GM23338 (cell line): ENCODE measurements at regions not wholly inside any gene's neighbourhood (a gene's known extent, or its start where the extent isn't known, plus 50 kb on each side); places are given as distances from the start of the nearest gene placed in this dataset.

Source experiments
- ATAC-seq: fragments of 200-7000 bp; cut with Tn5 transposase; 3 replicates; pipeline ENCODE4 v1.9.1; 2020
- DNase-seq: peaks from one replicate; pipeline ENCODE4 v3.0.0-alpha.2; 2015; ENCODE audit warnings: low spot score
- H2AFZ ChIP-seq: fragments of 200-600 bp; sonication (generic); 2 replicates; pipeline ENCODE4 v1.8.0; 2016; ENCODE audit warnings: antibody characterized with exemption, mild to moderate bottlenecking, moderate library complexity
- H3F3A ChIP-seq: fragments of 200-600 bp; sonication (generic); replicated peaks from 2 replicates; pipeline ENCODE4 v1.8.0; 2017; ENCODE audit warnings: antibody characterized with exemption, mixed run types, low read depth
- H3K27ac ChIP-seq: fragments of 200-600 bp; sonication (generic); 2 replicates; pipeline ENCODE4 v1.6.1; 2016; ENCODE audit warnings: low read depth
- H3K27me3 ChIP-seq: fragments of 200-600 bp; sonication (generic); 2 replicates; pipeline ENCODE4 v1.8.0; 2016; ENCODE audit warnings: mild to moderate bottlenecking, mixed run types, moderate library complexity; ENCODE audit not compliant: insufficient read depth
- H3K36me3 ChIP-seq: fragments of 200-600 bp; sonication (generic); 2 replicates; pipeline ENCODE4 v1.8.0; 2016; ENCODE audit warnings: mild to moderate bottlenecking; ENCODE audit not compliant: insufficient read depth
- H3K4me1 ChIP-seq: fragments of 200-600 bp; sonication (generic); 2 replicates; pipeline ENCODE4 v1.8.0; 2016; ENCODE audit warnings: mild to moderate bottlenecking, moderate library complexity; ENCODE audit not compliant: insufficient read depth
- H3K4me2 ChIP-seq: fragments of 200-600 bp; sonication (generic); 2 replicates; pipeline ENCODE4 v1.7.1; 2017; ENCODE audit warnings: mixed run types
- H3K4me3 ChIP-seq: fragments of 200-600 bp; sonication (generic); 2 replicates; pipeline ENCODE4 v1.6.1; 2016; ENCODE audit warnings: mixed run types
- H3K79me2 ChIP-seq: fragments of 200-600 bp; sonication (generic); replicated peaks from 2 replicates; pipeline ENCODE4 v1.8.0; 2017; ENCODE audit warnings: mild to moderate bottlenecking; ENCODE audit not compliant: insufficient read depth
- H3K9me2 ChIP-seq: fragments of 200-600 bp; sonication (generic); 2 replicates; pipeline ENCODE4 v1.8.0; 2017; ENCODE audit not compliant: insufficient read depth
- H4K20me1 ChIP-seq: fragments of 200-600 bp; sonication (generic); replicated peaks from 2 replicates; pipeline ENCODE4 v1.8.0; 2017; ENCODE audit warnings: mild to moderate bottlenecking; ENCODE audit not compliant: insufficient read depth
- H3K27ac Mint-ChIP-seq: 2 replicates; pipeline ENCODE4 v1.8.0; 2020; ENCODE audit warnings: inconsistent platforms, mild to moderate bottlenecking, moderate library complexity, mixed read lengths
- H3K27me3 Mint-ChIP-seq: 3 replicates; pipeline ENCODE4 v1.8.0; 2022; ENCODE audit warnings: low read depth, mild to moderate bottlenecking, moderate library complexity, mixed read lengths, inconsistent platforms; ENCODE audit not compliant: insufficient read depth, poor library complexity
- H3K36me3 Mint-ChIP-seq: 3 replicates; pipeline ENCODE4 v1.8.0; 2021; ENCODE audit warnings: low read depth, mild to moderate bottlenecking, inconsistent platforms, moderate library complexity, mixed read lengths
- H3K4me1 Mint-ChIP-seq: 3 replicates; pipeline ENCODE4 v1.8.0; 2020; ENCODE audit warnings: mild to moderate bottlenecking, inconsistent platforms, mixed read lengths
- H3K4me3 Mint-ChIP-seq: 3 replicates; pipeline ENCODE4 v1.8.0; 2021; ENCODE audit warnings: moderate library complexity, mild to moderate bottlenecking, inconsistent platforms, mixed read lengths
- H3K9me3 Mint-ChIP-seq: 3 replicates; pipeline ENCODE4 v1.8.0; 2020; ENCODE audit warnings: moderate library complexity, mild to moderate bottlenecking, inconsistent platforms, mixed read lengths
- CREB1 ChIP-seq: fragments of 250-450 bp; sonication (Bioruptor Pico); IDR thresholded peaks from 2 replicates; pipeline ENCODE4 v1.5.0; 2020; ENCODE audit warnings: low read depth, mild to moderate bottlenecking, moderate library complexity
- CTCF ChIP-seq, 2 experiments: fragments of 200-600 bp in 1 of 2; sonication (generic) in 1 of 2; conservative IDR thresholded peaks; 2 replicates each; pipeline versions ENCODE4 v1.5.1 to v1.6.1; 2016 to 2017; ENCODE audit warnings: antibody characterized with exemption in 2 of 2, low read depth in 2 of 2, mild to moderate bottlenecking in 2 of 2, moderate library complexity in 1 of 2
- ETS1 ChIP-seq: IDR thresholded peaks from 2 replicates; pipeline ENCODE4 v1.6.1; 2016; ENCODE audit warnings: antibody characterized with exemption
- EZH2 ChIP-seq: fragments of 200-600 bp; sonication (generic); IDR thresholded peaks from one replicate; pipeline ENCODE4 v1.8.0; 2017; ENCODE audit warnings: antibody characterized with exemption, mild to moderate bottlenecking, low read depth; ENCODE audit not compliant: unreplicated experiment
- EZH2phosphoT487 ChIP-seq: fragments of 200-600 bp; sonication (generic); IDR thresholded peaks from one replicate; pipeline ENCODE4 v1.8.1; 2018; ENCODE audit warnings: antibody characterized with exemption; ENCODE audit not compliant: unreplicated experiment
- JUNB ChIP-seq: IDR thresholded peaks from one replicate; pipeline ENCODE4 v1.6.1; 2016; ENCODE audit warnings: antibody characterized with exemption; ENCODE audit not compliant: unreplicated experiment
- ZNF331 ChIP-seq: fragments of 250-450 bp; sonication (Bioruptor Pico); IDR thresholded peaks from 2 replicates; pipeline ENCODE4 v1.5.0; 2020; ENCODE audit warnings: low read depth, mild to moderate bottlenecking, moderate library complexity
- ZNF462 ChIP-seq: fragments of 250-450 bp; sonication (Bioruptor Pico); IDR thresholded peaks from 2 replicates; pipeline ENCODE4 v1.5.0; 2020; ENCODE audit warnings: mild to moderate bottlenecking, moderate library complexity

- TF ChIP-seq ZNF462 (CRISPR knock-in tag) (no peak), CREB1 (CRISPR knock-in tag) (no peak), CTCF (conservative IDR thresholded peaks at IDR 0.05; ENCODE audit: low read depth in 2 of 2) (no peak), JUNB (no peak)
Measured at GRCh38 chr18:51490417-51490816, 292.9 kb upstream of the MEX3C start (continued).

- H3K36me3 Mint-ChIP-seq: no peaks in the 10 kb centered on the region; the same call in 2 of the 3 replicates
- no peak overlapping the region for H2AFZ ChIP-seq
- TF ChIP-seq EZH2phosphoT487 (no peak), ETS1 (no peak), ZNF331 (no peak), CTCF (conservative IDR thresholded peaks at IDR 0.05; ENCODE audit: low read depth in 2 of 2) (no peak), EZH2 (no peak)
Measured at GRCh38 chr18:51490860-51491259, 293.4 kb upstream of the MEX3C start.

More at GRCh38 chr18:51490860-51491259, 293.4 kb upstream of the MEX3C start:
- Mint-ChIP-seq H3K4me1 (peaks cover 4% of the 10 kb centered on the region; the same call in 2 of the 3 replicates), H3K9me3 (no peaks in the 10 kb centered on the region), H3K4me3 (no peak overlapping the region), H3K27me3 (peaks cover 3% of the 10 kb centered on the region), H3K27ac (no peak overlapping the region)
- H3K27ac ChIP-seq: no peak overlapping the region
- H4K20me1 ChIP-seq: no peaks in the 10 kb centered on the region
- no peaks in the 10 kb centered on the region for H3K4me1 ChIP-seq
- H3K79me2 ChIP-seq: no peaks in the 10 kb centered on the region
- no peaks in the 10 kb centered on the region for H3F3A ChIP-seq
- ATAC-seq: no peak
- H3K9me2 ChIP-seq: 0 out of 2 replicates have a peak, but pooled peaks cover 3% of the 10 kb centered on the region
- no peaks in the 10 kb centered on the region for H3K36me3 ChIP-seq
- H3K4me2 ChIP-seq: no peak overlapping the region
- no peak overlapping the region for H3K4me3 ChIP-seq
- no peak for DNase-seq
- H3K27me3 ChIP-seq: no peaks in the 10 kb centered on the region
